Fibroblast of skin of right quadriceps (primary cell): ENCODE measurements at regions not wholly inside any gene's neighbourhood (a gene's known extent, or its start where the extent isn't known, plus 50 kb on each side); places are given as distances from the start of the nearest gene placed in this dataset.
A peak's percentile ranks its signal among the peaks of the same experiment; 100 is the strongest.
"Not testable (repeated sequence)": the region's sequence is repeated elsewhere in the genome, so short reads cannot be mapped to it uniquely, and the experiment has no call there.

Source experiments
- DNase-seq: peaks from one replicate; pipeline ENCODE4 v3.0.0-alpha.2; 2013

DNA sequence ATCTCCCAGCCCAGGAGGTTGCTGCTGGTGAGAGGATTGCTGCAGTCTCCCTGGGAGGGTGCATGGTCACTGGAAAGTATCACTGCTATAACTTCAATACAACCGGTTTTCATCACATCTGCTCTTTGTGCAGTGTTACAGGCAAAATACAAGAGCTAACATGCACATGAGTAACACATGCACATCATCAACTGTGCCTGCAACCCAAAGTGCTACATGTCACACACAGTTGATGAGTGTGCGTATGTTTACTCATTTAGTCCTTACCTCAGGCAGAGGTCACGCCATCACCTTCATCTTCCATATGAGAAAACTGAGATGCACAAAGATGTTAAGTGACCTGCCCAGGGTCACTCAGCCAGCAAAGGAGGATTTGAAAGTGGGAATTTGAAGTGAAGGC lies 277.7 kb downstream of the FAM72C start:
- DNase-seq, result no peak

DNA sequence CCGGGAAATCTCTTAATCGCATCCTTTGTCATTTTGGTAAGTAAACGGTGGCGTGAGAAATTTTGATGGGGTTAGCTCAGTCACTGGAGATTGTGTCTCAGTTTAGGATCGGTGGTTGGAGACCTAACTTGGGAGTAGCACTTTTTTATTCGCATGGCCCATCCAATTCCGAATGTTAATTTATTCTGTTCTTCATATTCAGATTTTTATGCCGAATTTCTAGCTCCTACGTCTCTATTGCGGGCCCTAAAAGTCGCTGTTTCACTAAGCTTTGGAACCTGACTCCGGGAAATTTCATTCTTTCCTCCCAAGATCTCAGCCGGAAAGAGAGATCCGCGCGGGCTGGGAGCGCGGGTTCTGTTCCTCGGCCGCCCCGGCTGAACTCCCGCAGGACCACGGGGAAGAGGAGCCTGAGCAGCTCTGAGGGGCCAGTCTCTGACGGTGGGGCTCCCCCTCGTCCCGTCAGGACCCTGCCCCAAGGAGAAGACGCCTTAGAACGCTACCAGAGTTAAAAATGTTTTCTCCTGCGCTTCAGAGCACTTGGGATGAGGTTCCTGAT lies 279.7 kb downstream of the FAM72C start:
- no peak for DNase-seq

DNA sequence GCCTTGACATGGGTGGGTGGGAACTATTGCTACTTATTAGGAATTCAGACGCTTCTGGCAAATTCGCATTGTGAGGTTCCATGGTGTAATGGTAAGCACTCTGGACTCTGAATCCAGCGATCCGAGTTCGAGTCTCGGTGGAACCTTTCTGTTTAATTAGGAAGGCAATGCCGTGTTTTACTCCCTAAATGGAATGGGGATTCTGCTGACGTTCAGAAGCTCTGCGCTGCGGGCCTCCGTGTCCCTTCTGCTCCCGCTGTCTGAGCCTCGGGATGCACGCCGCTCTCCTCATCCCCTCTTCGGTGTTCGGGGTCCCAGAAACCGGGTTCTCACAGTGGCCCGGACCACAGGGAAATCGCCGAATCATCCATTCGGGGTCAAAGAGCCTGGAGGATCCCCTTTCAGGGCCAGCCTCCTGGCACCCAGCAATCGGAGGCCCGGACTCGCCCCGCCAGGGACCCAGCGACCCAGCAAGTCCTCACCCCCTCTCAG lies 280.3 kb downstream of the FAM72C start:
- peak; percentile 11 for DNase-seq

DNA sequence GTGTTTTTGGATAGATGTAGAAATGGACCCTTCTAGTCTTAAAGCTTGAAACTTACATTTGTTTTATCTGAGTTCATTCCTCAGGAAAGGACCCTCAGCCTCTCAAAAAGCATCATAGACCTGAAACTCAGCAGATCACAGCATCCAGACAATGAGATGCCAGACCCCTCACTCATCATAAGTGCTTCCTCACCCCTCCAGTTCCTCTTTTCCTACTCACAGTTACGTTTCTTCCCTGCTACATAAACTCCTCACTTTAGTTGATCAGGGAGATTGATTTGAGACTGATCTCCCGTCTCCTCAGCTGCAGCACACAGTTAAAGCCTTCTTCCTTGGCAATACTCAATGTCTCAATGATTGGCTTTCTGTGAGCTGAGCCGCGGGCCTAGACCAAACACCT lies 282.0 kb downstream of the FAM72C start:
- no peak for DNase-seq

DNA sequence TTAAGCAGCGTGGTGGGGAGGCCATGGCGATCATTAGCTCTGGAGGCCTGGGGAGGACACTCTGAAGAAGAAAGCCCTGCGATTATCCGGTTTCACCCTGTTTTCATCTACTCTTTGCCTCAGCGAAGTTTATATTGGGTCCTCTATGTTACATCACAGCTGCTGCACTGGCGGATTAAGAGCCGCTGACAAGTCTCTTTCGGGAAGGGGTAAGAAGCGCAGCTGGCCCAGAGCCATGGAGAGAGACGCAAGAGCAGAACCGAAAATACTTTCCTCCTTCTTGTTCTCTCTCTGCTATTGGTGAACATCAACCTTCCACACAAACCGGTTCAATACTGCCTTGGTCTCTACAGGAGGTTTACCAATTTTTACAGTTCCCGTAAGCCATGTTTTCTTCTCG lies 291.5 kb downstream of the FAM72C start:
- DNase-seq, result no peak

DNA sequence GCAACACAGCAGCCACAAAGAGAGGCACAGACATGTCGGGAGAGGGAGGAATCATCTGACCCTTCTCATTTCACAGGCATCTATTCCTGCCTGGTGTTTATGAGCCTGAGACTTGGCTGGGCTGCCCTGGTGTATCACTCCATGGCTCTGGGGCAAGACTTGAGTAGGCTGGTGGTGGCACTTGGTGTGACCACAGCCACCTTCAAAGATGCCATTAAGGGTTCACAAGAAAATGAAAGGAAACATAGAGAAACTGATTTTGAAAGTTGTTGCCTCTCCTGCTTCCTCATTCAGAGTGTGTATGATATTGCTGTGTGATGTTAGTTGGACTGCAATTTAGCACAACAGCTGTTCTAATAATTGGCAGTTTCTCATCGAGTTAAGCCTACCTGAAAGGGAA lies 298.8 kb downstream of the FAM72C start:
- no peak for DNase-seq

DNA sequence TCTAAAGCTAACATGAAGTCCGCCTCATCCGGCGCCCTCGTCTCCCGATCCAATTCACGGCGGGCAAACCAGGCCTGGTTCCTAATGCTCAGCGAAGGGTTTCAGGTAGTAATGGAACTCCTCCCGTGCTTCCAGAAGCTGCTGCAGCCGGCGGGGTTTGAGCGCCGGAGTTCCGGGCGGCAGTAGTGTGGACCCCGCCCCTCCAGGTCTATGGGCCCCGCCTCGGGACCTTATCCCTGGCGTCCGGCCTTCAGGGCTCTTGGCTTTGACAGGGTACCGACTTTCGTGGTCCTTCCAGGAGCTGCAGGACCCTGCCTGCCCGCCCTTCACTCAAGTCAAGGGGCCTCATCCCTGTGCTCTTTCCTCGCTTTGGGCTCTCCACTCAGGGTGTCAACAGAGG lies 304.1 kb downstream of the FAM72C start:
- no peak for DNase-seq

DNA sequence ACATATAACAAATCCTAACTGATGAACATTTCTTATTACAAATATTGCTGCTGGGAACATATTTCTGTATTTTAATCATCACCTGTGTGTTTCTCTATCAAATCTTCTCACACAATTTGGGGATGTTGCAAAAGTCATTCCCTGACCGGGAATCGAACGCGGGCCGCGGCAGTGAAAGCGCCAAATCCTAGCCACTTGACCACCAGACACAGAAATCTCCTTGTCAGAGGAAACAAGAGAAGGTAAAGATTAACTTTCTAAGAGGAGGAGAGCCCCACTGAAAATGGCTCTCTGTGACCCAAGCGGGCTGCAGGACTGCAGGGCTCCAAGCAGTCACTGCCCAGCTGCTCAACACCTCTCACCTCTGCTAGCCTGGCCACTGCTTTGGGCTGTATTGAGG lies 304.9 kb downstream of the FAM72C start:
- DNase-seq, result no peak

DNA sequence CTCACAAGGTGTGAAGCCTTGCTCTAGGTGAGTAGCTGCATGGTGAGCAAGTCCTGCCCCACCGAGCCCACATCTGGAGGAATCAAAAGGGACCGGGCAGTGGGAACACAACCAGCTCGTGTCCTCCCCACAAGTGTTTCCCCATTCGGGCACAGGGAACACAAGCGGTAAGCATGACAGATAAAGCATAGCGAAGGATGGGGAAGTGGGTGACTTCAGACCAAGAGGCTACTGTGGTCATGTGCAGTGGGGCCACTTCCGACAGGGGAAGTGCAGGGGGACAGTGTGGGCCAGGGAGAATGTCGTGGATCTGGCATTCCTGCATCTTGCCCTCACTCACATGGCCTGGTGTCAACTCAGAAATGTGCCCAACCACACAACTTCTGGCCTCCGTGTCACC lies 306.2 kb downstream of the FAM72C start:
- DNase-seq, result no peak

DNA sequence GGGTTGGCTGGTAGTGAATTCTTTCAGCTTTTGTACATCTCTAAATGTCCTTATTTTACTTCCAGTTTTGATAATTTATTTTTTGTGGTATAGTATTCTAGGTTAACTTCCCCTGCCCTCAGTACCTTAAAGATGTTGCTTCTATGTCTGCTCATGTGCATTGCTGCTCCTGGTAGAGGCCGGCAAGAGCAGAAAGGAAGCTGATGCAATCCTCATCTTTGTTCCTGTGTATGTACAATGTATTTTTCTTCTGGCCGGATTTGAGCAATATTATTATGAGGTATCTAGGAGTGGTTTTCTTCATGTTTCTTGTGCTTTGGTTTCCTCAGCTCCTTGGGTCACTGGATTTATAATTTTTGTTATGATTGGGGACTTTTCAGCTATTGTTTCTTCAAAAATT lies 308.7 kb downstream of the FAM72C start:
- DNase-seq, result not testable (repeated sequence)

DNA sequence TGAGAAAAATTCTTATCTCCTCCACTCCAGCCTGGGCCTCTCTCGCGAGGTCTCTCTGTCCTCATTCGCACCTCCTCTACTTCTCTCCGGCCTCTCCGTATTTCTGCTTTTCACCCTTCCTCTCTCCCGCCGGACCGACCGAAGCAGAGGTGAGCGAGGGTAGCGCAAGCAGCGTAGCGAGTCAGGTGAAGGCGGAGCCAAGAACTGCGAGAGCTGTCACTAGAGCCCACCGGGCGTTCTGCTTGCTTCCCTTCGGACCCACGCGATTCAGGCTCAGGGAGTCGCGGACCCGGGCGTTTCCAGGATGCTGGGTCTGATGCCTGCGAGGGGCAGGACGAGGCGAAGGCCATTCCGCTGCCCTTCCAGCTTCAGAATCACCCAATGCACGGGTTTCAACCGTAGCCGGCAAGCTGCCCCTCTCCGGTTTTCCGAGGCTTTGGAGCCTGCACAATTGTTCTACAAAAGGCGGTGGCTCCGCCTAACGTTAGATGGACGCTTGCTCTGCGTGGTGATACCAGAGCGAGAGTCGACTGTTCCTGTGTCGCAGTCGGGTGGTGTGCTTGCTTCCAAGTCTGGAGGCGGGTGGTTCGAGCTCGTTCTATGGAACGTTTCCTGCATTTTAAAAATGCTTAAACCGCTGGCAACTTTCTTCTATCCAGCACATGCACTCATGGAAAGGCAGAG lies 310.2 kb downstream of the FAM72C start:
- DNase-seq, result no peak

DNA sequence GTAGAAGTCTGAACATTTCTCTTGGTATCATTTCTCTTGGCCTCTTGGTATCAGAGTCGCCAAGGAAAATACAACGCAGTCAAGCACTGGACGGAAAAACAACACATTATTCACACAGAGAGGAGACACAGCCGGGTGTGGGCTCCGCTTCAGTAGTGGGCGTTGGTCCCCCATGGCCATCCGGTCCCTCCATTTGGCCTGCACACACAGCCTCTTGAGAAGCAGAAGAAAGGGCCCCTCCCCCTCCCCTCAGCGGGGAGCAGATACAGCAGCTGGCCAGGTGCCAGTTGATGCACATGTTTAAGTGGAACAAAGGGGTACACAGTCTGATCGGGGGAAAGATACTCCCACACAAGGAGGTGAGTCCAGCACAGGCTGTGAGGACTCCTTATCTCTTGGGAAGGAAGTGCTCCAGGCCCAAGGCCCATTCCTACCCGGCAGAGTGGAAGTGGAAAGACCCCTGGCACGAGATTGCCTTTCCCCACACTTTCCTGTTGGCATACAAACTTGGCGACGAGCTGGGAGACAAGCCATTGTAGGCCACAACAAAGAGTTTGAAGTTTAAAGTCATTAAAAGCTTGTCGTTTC lies 311.3 kb downstream of the FAM72C start:
- no peak for DNase-seq

DNA sequence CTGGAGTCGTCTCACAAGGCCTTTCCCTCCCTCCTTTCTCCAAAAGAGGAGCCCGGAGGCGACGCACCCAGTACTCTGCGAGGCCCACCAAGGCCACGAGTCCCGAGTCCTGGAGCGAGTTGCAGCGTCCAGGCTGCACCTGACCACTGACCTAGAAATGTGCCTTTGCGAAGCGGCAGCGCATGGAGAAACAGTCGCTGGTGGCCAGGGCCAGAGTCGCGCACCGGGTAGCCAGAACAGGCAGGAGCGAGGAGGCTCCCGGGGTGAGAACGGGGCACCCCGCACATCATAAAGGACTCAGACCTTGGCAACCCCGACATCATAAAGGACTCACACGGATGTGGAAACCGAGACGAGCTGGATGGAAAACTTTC lies 318.4 kb downstream of the FAM72C start:
- DNase-seq, result no peak

DNA sequence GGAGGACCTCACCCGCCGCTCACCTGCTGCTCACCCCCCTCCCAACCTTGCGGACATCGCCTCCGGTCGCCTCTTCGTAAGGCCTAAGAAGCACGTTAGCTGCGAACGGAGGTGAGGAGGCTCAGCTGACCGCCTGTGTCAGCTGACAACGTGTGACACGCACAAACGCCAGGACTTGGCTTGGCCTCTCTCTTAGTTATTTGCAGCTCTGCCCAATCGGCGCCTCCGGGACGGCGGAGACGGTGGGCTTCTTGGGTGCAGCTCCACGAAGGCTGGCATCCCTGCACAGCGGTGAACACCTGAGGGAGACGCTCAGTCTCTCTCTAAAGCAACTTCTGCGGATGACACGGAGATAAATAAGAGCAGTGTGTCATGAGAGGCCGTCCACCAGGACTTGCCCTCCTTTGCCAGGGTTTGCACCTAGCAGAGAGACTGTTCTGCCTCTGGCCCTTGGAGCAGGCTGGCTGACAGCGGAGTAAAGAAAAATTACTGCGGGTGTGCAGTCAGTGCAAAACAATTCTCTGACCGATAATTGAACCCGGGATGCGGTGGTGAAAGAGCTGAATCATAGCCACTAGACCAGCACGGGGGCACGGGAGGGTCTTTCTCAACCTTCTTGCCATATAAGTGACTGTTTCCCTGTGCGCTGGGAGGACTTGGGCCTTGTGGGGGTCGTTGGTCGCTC lies 318.9 kb downstream of the FAM72C start:
- peak; percentile 9 for DNase-seq

DNA sequence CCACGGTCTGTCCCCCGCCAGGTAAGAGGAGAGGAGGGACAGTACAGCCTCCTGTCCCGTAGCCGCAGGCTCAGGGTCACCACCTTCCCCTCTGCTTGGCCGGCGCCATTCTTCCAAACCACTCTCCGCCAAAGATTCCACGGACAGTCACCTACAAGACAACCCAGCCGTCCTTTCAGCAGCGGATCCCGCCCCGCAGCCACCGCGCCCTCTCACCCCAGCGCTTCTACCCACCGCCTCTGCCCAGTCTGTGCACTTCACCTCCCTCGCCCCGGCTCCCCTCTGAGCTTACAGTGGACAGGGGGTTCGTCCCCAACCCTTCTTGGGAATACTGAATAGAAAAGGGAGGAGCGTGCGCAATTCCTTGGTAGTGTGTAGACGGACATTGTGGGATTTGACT lies 319.6 kb downstream of the FAM72C start:
- DNase-seq, result no peak

DNA sequence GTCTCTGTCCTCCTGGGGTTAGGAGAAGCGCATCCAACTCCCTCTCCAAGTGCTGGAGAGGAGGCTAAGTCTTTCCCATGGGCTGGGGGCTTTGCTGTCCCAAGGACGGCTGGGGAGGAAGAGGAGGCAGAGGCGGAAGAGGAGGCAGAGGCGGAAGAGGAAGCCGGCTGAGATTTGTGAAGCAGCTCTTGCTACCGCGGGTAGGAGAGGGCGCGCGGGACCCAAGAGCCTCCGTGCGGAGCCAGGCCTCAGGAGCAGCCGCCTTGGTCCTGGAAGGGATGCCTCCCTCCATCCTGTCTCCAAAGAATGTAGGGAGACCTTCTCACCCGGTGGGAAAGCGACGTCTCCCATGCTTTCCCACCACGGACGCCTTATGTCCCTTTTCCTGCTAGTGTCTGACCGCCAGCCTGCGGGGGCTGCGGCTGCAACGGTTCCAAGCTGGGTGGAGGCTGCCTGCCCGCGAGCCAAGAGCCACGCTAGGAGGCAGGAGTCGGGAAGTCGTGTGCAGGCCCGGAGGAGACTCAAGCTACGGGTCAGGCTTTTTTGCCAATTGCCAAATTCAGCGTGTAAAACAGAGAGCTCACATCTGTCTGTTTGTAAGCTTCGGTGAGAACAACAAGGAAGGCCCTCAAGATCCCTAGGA lies 320.3 kb downstream of the FAM72C start:
- no peak for DNase-seq

DNA sequence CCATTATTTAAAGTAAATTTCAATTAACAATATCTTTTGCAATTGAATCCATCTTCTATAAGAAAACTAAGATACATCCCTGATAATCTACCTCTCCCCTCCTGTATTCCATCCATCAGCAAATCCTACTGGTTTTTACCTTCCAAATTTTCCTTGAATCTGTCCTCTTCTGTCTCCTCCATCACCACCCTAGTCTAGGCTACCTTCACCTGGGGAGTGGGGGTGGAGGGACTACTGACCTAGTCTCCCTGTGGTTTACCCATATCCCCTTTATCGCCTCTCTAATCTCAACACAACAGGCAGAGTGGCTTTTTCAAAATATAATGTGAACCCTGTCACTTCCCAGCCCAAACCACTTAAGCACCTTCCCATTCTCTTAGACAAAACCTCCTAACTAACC lies 327.8 kb downstream of the FAM72C start:
- DNase-seq, result not testable (repeated sequence)

DNA sequence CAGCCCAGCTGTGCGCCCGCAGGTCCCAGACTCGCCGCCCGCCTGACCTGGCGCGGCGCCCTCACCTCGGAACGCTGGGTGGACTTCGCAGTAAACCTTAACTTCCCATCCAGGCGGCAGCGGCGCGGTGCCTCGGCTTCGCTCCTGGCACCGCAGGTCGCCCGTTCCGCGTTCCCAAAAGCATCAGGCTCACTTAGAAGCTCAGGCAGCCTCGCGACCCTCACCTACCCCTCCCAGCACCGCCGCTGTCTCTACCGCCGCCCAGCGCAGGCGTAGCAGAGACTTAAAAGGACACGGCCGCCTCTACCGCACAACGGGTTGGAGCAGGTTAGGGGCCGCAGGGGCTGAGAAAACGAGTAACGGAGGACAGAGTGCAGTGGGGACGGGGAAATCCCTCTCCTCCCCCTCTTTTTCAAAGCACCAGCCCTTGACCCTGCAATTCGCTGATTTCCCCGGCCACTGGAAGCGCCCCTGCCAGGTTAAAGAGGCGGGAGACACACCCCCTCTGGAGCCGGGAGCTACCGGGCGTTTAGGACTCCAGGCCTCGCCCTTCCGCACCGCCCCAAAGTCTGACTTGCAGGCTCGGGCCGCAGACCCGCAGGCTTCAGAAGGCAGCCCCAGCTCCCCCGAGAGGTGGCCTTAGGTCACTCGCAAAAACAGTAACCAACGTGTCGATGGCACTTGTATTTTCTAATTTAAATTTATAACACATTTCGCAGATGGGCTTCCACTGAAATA lies 328.5 kb downstream of the FAM72C start:
- DNase-seq, result no peak

DNA sequence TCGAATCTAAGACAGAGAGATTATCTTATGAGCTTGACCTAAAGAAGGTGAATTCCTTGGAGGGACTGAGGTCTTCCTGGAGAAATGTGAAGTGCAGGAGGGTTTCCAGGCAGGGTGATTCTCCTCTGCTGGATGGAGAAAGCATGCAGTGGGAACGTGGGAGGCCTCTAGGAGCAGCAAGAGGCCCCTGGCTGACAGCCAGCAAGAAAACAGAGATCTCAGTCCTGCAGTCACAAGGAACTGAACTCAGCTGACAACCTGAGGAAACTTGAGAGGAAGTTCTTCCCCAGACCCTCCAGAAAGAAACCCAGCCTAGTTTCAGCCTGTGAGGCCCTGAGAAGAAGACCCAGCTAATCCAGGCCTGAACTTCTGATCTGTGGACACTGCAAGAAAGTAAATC lies 345.9 kb downstream of the FAM72C start:
- DNase-seq, result no peak

DNA sequence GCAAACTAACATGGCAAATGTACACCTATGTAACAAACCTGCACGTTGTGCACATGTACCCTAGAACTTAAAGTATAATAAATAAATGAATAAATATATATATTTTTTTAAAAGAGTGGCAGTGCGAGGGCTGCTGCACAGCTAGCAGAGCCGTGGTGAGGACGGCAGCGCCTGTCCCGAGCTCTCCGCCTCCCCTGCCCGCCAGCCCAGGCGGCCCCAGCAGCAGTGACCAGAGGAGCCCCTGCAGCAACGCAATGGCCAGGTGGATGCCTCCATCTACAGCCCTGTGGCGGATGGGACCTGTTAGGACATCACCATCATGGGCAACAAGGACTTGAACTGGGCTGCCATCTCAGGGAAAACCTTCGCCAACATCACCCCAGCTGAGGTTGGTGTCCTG lies 351.9 kb downstream of the FAM72C start:
- DNase-seq, result no peak

DNA sequence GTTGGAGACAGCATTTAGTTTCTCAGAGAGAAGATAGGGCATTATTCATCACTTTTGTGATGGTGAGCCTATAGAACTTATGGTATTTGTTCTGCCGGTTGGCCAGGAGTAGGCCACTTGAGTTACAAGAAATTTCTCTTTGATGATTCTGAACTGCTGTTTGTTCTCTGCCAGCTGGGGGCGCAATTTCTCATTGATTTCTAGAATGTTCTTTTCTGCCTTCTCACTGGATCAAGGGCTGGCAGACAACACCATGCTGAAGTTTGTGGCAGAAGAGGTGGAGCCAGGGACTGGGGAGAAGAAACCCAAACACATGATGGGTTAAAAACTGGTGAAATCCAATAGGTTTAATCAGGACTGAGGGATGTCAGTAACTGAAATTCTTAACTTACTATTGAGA lies 360.6 kb downstream of the FAM72C start:
- no peak for DNase-seq

DNA sequence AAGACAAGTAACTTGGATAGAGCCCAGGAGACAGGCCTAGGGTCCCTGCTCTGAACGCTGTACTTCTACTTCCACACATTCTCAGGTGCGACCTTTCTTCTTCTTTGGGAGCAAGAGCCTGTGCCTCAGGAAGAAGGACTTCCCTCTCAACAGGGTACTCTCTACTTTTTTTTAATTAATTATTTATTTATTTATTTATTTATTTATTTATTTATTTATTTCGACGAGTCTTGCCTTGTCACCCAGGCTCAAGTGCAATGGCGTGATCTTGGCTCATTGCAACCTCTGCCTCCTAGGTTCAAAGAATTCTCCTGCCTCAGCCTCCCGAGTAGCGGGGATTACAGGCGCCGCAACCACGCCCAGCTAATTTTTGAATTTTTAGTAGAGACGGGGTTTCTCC lies 361.6 kb downstream of the FAM72C start:
- DNase-seq, result no peak

DNA sequence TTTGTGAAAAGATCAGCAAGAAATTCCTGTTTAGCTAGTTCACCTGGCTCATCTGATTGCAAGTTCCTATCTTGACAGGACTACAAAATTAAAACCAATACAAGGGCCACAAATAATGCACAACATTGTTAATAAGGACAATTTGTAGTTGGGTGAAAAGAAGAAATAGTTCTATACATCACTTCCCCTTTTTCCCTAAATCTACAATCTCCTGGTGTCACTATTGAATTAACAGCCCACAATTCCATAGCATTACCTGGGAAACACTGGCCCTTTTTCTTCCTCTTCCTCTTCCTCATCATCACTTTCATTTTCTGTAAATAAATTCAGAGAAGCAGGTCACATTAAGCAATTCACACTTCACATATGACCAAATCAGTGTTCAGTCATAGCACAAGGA lies 366.9 kb downstream of the FAM72C start:
- no peak for DNase-seq
